Lower lobe of right lung (tissue), 2 donors: ENCODE measurements at regions not wholly inside any gene's neighbourhood (a gene's known extent, or its start where the extent isn't known, plus 50 kb on each side); places are given as distances from the start of the nearest gene placed in this dataset.

Experiments
- ATAC-seq, 2 donors: fragments of 200-7000 bp; cut with Tn5 transposase; one replicate each; pipeline ENCODE4 v1.9.1; 2020 to 2022; ENCODE audit warnings: mild to moderate bottlenecking in 2 of 2, moderate library complexity in 2 of 2
- DNase-seq: peaks from one replicate; pipeline ENCODE4 v3.0.0-alpha.2; 2020
- H3K27ac ChIP-seq: fragments of 200-600 bp; one replicate; pipeline ENCODE4 v1.8.0; 2022
- H3K27me3 ChIP-seq: fragments of 200-600 bp; one replicate; pipeline ENCODE4 v1.8.0; 2022; ENCODE audit warnings: low read depth
- H3K36me3 ChIP-seq: fragments of 200-600 bp; one replicate; pipeline ENCODE4 v1.8.0; 2022; ENCODE audit warnings: mild to moderate bottlenecking
- H3K4me1 ChIP-seq: fragments of 200-600 bp; one replicate; pipeline ENCODE4 v1.8.0; 2022
- H3K4me3 ChIP-seq: fragments of 200-600 bp; one replicate; pipeline ENCODE4 v1.8.0; 2022; ENCODE audit warnings: mild to moderate bottlenecking
- H3K9me3 ChIP-seq: fragments of 200-600 bp; one replicate; pipeline ENCODE4 v1.8.0; 2022
- CTCF ChIP-seq: fragments of 200-600 bp; IDR thresholded peaks from one replicate; pipeline ENCODE4 v1.8.0; 2022; ENCODE audit warnings: antibody characterized with exemption, mild to moderate bottlenecking
- intact Hi-C: fragments of 100-400 bp; cut with DNase I; formaldehyde crosslinking; loops from one replicate; pipeline ENCODE4 v1.11.0; 2022
- donor health status: DM: no; HTN: yes; CAD: no; lungs with severe emphysema.

GRCh38 chrY:7240101-7240500 lies 328.5 kb upstream of the AMELY start:
- intact Hi-C loops = no loop called here
- ATAC-seq = no peak

DNA sequence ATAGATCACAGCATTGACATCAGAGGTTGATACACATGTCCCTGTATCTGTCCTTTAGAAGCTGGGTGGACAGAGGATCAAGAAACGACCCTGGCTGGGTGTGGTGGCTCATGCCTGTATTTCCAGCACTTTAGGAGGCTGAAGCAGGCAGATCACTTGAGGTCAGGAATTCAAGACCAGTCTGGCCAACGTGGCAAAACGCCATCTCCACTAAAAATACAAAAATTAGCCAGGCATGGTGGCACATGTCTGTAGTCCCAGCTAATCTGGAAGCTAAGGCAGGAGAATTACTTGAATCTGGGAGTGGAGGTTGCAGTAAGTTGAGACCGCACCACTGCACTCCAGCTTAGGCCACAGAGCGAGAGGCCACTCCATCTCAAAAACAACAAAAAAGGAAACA lies 300.4 kb upstream of the AMELY start:
- intact Hi-C loops = no loop called here

More at GRCh38 chrY:7240101-7240500, 328.5 kb upstream of the AMELY start:
- Histone ChIP-seq H3K27me3 (no peaks in the 10 kb centered on the region), H3K4me1 (no peaks in the 10 kb centered on the region), H3K36me3 (no peaks in the 10 kb centered on the region), H3K9me3 (no peaks in the 10 kb centered on the region), H3K27ac (no peak overlapping the region), H3K4me3 (no peak overlapping the region)
- DNase-seq = no peak
- no peak for TF ChIP-seq CTCF

GRCh38 chrY:7204456-7204855 lies 292.9 kb upstream of the AMELY start:
- Histone ChIP-seq H3K9me3 (no peaks in the 10 kb centered on the region), H3K4me1 (no peaks in the 10 kb centered on the region), H3K4me3 (no peak overlapping the region), H3K27me3 (no peaks in the 10 kb centered on the region), H3K36me3 (no peaks in the 10 kb centered on the region), H3K27ac (no peak overlapping the region)
- intact Hi-C loops = no loop called here
- no peak for TF ChIP-seq CTCF
- DNase-seq (no peak), ATAC-seq (no peak)

More for the DNA sequence above, 300.4 kb upstream of the AMELY start:
- no peak for TF ChIP-seq CTCF
- no peak for ATAC-seq
- H3K27me3 ChIP-seq = no peaks in the 10 kb centered on the region
- no peaks in the 10 kb centered on the region for H3K4me1 ChIP-seq
- H3K36me3 ChIP-seq = no peaks in the 10 kb centered on the region
- no peak overlapping the region for H3K4me3 ChIP-seq
- no peaks in the 10 kb centered on the region for H3K9me3 ChIP-seq
- no peak for DNase-seq
- no peak overlapping the region for H3K27ac ChIP-seq

DNA sequence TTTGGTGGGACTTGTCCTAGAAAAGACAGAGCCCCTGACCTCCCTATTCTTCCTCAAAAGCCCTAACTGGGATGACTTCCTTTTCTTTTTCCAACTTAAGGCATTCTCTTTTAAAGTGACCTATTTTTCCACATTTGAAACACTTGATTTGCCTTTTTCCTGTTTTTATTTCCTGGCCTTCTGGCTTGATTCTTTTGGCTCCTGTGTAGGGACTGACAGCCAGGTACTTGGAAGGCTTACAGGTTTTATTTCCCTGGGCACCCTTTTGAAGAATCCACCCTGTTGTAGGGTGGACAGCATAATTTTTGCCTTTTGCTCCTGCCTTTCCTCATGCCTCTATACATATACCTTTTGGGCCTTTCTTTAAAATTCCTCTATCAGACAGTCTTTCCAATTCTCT lies 271.0 kb upstream of the AMELY start:
- Histone ChIP-seq H3K4me1 (no peaks in the 10 kb centered on the region), H3K27ac (no peak overlapping the region), H3K36me3 (no peaks in the 10 kb centered on the region), H3K4me3 (no peak overlapping the region), H3K9me3 (no peaks in the 10 kb centered on the region), H3K27me3 (no peaks in the 10 kb centered on the region)
- ATAC-seq = no peak
- intact Hi-C loops = no loop called here
- DNase-seq = no peak
- TF ChIP-seq CTCF = no peak

DNA sequence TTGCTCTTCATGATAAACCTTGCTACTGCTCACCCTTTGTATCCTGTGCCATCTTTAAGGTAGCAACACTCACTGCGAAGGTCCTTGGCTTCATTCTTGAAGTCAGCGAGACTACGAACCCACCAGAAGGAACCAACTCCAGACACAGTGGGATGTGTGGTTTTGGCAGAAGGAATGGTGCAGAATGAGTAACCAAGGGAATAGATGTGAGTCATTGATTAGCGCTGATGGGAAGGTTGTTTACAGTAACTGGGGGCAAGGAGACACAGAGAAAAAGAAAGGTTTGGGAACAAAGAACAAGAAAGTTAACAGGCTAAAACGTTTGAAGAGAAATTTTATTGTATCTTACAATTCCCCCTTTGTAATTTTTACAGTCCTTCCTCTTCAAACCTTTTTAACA lies 266.1 kb upstream of the AMELY start:
- Histone ChIP-seq H3K4me3 (no peak overlapping the region), H3K9me3 (no peaks in the 10 kb centered on the region), H3K36me3 (no peaks in the 10 kb centered on the region), H3K27me3 (no peaks in the 10 kb centered on the region), H3K27ac (no peak overlapping the region), H3K4me1 (no peaks in the 10 kb centered on the region)
- ATAC-seq = no peak
- DNase-seq = no peak
- intact Hi-C loops = no loop called here
- no peak for TF ChIP-seq CTCF

GRCh38 chrY:7169475-7169874 lies 257.9 kb upstream of the AMELY start:
- H3K36me3 ChIP-seq = no peaks in the 10 kb centered on the region
- no peaks in the 10 kb centered on the region for H3K27me3 ChIP-seq
- H3K27ac ChIP-seq = no peak overlapping the region
- H3K4me3 ChIP-seq = no peak overlapping the region
- ATAC-seq (no peak), DNase-seq (no peak)
- no peaks in the 10 kb centered on the region for H3K9me3 ChIP-seq
- intact Hi-C loops = no loop called here
- H3K4me1 ChIP-seq = no peaks in the 10 kb centered on the region
- no peak for TF ChIP-seq CTCF
